NCI-H748 treated with DMSO at 0.1 percent for 48 hours (cell line): ENCODE measurements at regions not wholly inside any gene's neighbourhood (a gene's known extent, or its start where the extent isn't known, plus 50 kb on each side); places are given as distances from the start of the nearest gene placed in this dataset.
"Not testable (repeated sequence)": the region's sequence is repeated elsewhere in the genome, so short reads cannot be mapped to it uniquely, and the experiment has no call there.

Experiments used
- DNase-seq: peaks from one replicate; lab custom pipeline; 2025; lab: John Stamatoyannopoulos, UW

GRCh38 chr12:33192226-33192625, 247.4 kb downstream of the SYT10 start:
- DNase-seq, result no peak

- no peak for DNase-seq
Observed at GRCh38 chr12:33187409-33187808, 252.2 kb downstream of the SYT10 start.

DNA sequence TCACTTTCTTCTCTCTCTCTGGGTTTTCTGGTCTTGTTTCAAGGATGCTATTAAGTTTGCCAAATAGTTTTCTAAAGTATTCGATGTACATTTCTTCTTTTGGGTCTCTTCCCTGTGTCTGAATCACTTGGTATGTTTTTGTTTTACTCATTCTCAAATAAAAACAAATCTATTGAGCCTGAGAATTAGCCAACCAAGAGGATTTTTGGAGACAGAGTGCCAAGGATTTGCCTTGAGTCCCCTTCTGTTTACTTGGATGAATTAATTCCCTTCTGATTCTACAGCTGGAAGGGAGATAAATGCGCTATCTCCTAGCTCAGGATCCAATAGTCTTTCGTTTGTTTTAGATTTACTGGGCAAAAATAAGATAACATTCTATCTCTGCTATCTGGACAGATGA, 255.5 kb downstream of the SYT10 start:
- DNase-seq, result no peak

DNA sequence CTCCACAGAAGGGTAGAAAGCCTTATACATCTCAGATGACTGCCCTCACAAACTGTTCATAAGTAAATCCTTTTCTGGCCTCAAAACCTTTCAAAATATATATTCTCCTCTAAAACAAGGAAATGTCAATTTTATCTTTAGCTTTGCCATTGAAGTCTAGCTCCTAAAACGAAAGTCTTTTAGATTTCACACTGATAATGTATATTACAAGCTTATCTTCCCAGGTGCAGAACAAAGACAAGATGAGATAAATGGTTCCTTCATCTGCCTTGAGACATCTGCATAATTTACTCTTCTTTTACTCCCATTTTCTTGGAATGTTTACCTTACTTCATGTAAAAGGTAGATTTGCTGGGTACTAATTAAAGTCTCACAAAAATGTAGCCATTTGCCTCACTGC, 257.1 kb downstream of the SYT10 start:
- DNase-seq, result no peak

- no peak for DNase-seq
Observed at GRCh38 chr12:33180918-33181317, 258.7 kb downstream of the SYT10 start.

DNA sequence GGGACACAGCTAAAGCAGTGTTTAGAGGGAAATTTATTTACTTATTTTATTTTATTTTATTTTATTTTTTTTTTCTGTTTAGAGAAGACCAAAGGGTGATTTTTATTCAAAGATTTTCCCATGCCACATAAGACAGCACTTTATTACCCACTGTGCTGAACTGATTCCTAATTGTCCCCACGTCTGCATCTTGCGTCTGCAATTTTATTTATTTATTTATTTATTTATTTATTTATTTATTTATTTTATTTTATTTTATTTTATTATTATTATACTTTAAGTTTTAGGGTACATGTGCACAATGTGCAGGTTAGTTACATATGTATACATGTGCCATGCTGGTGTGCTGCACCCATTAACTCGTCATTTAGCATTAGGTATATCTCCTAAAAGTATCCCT, 269.7 kb upstream of the PKP2 start:
- DNase-seq, result not testable (repeated sequence)

GRCh38 chr12:33156042-33156441, 259.5 kb upstream of the PKP2 start:
- DNase-seq, result no peak

DNA sequence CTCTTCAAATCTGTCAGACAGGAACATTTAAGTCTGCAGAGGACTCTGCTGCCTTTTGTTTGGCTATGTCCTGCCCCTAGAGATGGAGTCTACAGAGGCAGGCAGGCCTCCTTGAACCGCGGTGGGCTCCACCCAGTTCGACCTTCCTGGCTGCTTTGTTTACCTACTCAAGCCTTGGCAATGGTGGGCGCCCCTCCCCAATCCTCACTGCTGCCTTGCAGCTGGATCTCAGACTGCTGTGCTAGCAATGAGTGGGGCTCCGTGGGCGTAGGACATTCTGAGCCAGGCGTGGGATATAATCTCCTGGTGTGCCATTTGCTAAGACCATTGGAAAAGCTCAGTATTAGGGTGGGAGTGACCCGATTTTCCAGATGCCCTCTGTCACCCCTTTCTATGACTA, 250.7 kb upstream of the PKP2 start:
- DNase-seq, result not testable (repeated sequence)

DNA sequence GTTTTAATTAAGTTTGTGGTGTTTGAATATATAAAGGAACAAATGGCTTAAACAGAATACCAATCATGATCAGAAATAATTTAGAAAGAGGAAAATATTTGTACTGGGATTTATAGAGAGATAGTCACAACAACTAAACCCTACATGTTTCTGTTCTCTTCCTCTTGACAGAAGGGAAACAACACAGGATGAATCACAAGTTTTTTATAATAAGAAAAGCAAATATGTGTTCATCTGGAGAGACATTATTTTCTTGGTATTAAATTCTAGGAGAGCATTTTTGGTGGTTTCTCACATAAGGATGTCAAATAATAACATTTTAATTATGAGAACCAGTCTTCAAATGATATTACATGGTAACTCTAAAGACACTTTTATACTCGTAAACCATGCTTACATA, 232.9 kb upstream of the PKP2 start:
- DNase-seq, result no peak

DNA sequence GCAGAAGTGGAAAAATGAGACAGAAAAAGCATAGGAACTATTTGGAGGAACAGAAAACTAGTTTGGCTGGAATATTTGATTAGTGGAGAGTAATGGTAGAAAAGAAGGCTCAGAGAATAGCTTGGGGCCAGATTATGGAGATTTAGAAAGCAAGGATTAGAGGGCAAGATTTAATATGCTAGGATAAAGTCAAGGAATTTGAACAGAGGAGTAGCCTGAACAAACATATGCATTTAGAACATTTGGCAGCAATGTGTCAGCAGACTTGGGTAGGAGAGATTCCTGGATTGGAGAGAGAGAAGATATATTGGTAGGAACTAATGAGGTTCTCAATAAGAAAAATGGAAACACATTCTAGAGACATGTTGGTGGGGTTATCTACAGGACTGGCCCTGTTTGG, 229.2 kb upstream of the PKP2 start:
- DNase-seq, result no peak

- DNase-seq, result no peak
Observed at GRCh38 chr12:33116284-33116683, 219.7 kb upstream of the PKP2 start.

GRCh38 chr12:33115716-33116115, 219.1 kb upstream of the PKP2 start:
- DNase-seq, result no peak

GRCh38 chr12:33111850-33112249, 215.3 kb upstream of the PKP2 start:
- DNase-seq, result no peak

DNA sequence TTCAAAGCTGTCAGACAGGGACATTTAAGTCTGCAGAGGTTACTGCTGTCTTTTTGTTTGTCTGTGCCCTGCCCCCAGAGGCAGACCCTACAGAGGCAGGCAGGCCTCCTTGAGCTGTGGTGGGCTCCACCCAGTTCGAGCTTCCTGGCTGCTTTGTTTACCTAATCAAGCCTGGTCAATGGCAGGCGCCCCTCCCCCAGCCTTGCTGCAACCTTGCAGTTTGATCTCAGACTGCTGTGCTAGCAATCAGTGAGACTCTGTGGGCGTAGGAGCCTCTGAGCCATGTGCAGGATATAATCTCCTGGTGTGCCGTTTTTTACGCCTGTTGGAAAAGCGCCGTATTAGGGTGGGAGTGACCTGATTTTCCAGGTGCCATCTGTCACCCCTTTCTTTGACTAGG, 211.2 kb upstream of the PKP2 start:
- not testable (repeated sequence) for DNase-seq

- no peak for DNase-seq
Observed at GRCh38 chr12:33093534-33093933, 197.0 kb upstream of the PKP2 start.

DNA sequence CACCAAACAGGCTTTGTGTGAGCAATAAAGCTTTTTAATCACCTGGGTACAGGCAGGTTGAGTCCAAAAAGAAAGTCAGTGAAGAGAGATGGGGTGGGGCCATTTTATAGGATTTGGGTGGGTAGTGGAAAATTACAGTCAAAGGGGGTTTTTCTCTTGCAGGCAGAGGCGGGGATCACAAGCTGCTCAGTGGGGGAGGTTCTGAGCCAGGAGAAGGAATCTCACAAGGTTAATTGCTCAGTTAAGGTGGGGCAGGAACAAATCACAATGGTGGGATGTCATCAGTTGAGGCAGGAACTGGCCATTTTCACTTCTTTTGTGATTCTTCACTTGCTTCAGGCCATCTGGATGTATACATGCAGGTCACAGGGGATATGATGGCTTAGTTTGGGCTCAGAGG, 191.3 kb upstream of the PKP2 start:
- DNase-seq, result not testable (repeated sequence)

DNA sequence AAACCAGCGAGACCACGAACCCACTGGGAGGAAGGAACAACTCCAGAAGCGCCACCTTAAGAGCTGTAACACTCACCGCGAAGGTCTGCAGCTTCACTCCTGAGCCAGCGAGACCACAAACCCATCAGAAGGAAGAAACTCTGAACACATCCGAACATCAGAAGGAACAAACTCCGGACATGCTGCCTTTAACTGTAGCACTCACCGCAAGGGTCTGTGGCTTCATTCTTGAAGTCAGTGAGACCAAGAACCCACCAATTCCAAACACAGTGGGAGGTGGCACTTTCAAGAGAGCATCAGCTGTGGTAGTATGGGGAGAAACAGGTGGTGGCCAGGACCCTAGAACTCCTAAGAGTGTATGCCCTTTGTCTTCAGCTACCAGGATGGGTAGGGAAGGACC, 179.8 kb upstream of the PKP2 start:
- not testable (repeated sequence) for DNase-seq

GRCh38 chr12:33075130-33075766, 178.7 kb upstream of the PKP2 start:
- not testable (repeated sequence) for DNase-seq

GRCh38 chr12:33061844-33062243, 165.3 kb upstream of the PKP2 start:
- no peak for DNase-seq

DNA sequence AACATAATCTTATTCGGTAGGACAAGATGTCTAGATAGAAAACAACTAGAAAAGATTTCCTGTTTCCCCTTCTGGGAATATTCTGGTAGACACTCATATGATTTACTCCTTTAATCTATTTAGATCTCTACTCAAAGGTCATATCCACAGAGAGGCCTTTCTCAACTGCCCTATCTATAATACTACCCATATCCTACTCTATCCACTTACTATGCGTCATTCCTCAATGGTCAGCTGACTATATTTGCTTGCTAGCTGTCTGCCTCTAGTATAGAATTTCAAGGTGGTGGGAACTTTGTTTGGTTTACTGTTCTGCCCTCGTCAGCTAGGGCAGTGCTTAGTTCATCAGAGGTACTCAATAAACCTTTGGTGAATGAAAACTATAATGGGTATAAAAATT, 157.8 kb upstream of the PKP2 start:
- no peak for DNase-seq

- no peak for DNase-seq
Observed at GRCh38 chr12:33052141-33053051, 155.8 kb upstream of the PKP2 start.

DNA sequence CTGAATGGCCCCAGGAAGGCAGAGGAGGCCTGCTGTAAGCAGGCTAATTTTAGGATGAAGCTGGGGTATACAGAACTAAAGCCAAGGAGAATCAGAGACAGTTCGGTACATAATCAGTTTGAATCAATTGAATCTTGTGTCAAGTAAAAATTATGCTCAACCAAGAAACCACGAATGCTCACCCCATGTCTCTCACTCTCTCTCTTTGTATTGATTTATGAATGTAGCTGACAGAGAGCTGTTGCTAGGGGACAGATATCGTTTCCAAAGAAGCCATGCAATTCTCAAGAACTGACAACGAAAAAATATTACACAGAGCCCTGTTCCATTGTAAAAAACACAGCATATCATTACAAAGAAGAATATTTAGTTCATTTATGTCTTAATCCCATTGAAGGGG, 151.1 kb upstream of the PKP2 start:
- DNase-seq, result no peak

DNA sequence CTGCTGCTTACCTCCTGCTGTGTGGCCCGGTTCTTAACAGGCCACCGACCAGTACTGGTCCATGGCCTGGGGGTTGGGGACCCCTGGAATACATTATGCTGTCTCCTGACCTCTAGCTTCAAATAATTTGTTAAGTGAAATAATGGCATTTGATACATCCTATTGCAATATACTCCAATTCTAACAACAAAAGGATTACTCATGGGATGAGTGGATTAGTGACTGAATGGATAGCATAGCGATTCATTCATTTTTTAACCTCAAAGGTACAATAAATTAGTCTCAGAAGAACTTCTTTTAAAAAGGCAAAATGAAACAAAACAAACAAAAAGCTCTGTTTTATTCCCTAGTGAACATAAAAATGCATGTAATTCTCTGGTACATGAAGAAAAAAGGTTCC, 147.9 kb upstream of the PKP2 start:
- DNase-seq, result no peak

DNA sequence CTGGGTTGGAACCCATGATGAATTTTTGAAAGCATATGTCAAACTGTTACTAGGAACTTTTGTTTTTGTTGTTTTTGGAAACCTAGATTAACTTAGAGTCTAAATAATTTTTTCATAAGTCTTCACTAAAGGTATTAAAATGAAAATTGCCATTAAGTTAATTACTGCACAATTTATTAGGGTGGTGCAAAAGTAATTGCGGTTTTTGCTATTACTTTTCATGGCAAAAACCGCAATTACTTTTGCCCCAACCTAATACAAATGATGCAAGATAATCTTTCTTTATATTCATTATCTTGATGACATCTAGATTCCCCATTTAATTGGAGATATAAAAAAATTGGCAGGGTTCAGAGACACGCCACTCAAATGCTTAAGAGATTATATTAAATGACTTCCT, 145.0 kb upstream of the PKP2 start:
- DNase-seq, result no peak
